GM21619 (cell line): ENCODE measurements at regions not wholly inside any gene's neighbourhood (a gene's known extent, or its start where the extent isn't known, plus 50 kb on each side); places are given as distances from the start of the nearest gene placed in this dataset.
"Not testable (repeated sequence)": the region's sequence is repeated elsewhere in the genome, so short reads cannot be mapped to it uniquely, and the experiment has no call there.

Experiments used
- ATAC-seq: cut with Tn5 transposase; IDR thresholded peaks from one replicate; pipeline ENCODE4 v1.9.1; 2021; ENCODE audit not compliant: unreplicated experiment

GRCh38 chr2:183892315-183892941 is 705.9 kb upstream of the ZNF804A start:
- ATAC-seq, result no peak

DNA sequence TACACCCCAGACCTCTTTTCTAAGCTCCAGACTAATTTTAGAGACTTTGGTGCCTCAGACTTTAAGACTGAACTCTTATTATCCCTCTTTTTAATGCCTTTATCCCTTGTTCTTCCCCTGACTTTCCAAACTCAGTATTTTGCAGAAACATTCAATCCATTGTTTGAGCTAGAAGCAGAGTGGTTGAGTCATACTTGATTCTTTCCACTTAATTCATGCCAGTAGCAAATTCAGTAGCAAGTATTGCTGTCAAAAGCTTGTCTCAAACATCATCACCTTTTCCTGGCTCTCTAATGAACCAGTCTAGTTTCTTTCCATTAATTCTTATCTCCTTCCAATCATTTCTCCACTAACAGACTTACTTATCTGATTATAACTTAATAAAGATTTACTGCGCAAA is 699.7 kb upstream of the ZNF804A start:
- ATAC-seq, result no peak

DNA sequence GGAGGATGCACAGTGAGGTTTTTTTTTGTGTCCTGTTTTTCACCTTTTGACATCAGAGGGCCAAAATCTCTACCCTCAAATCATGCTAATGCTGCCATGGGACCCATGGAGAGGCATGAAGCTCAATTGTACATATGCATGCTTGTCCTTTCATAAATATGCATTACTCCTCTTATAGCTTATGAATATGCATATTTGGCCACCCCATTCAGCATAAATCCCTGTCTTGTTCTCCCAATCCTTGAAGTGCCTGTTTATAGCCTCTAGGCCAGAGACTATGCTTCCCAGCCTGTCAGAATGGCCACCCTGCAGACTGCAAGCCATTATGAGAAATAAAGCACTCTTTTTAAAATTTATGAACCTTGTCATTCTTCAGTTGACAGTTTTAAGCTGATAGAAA is 696.4 kb upstream of the ZNF804A start:
- no peak for ATAC-seq

DNA sequence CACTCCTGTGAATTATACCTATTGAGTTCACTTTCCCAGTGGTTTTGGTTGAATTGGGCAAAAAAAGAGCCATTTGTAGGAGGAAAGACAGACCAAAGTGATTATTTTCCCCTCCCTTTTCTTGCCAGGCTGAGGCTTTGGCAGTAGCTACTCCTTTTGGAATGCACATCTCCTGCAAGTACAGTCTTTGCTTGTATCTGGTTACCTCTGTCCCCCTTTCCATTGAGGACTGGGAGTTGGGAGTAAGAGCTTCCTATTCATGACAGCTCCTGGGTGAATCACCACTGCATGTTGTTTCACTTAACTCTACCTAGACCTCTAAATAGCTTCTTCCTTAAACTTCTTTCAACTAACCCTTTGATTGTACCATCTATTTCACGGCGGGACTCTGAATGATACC is 695.3 kb upstream of the ZNF804A start:
- no peak for ATAC-seq

GRCh38 chr2:183916041-183916440 is 682.3 kb upstream of the ZNF804A start:
- not testable (repeated sequence) for ATAC-seq

DNA sequence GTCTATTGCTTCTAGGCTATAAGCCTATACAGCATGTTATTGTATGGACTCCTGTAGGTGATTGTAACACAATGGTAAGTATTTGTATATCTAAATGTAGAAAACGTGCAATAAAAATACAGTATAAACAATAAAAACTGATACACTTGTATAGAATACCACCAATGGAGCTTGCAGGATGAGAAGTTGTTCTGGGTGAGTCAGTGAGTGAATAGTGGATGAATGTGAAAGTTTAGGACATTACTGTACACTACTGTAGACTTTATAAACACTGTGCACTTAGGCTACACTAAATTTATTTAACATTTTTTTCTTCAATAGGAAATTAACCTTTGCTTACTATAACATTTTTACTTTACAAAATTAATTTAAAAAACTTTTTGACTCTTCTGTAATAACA is 679.2 kb upstream of the ZNF804A start:
- ATAC-seq, result no peak

DNA sequence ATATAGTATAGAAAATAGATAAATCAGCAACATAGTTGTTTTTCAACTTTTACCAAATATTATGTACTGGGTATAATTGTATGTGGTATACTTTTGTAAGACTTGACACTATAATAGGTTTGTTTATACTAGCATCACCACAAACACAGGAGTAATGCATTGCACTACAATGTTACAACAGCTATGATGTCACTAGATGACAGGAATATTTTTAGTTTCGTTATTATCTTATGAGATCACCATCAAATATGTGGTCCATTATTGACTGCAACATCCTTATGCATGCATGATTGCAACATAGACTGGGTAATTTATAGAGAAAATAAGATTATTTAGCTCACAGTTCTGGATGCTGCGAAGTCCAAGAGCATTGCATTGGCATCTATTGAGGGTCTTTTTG is 678.4 kb upstream of the ZNF804A start:
- no peak for ATAC-seq

DNA sequence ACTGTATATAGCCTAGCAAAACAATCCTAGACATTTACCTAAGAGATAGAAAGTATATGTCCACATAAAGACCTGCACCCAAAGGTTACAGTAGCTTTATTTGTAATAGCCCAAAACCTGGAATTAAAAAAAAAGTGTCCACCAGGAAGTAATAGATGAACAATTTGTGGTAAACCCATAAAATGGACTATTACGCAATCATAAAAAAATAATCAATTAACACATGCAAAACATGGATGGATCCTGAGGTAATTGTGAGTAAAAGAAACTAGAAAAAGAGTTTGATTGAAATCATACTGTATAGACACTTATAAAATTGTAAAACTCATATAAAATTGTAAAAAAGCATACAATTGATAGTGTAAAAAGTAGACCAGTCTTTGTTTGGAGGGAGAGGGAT is 673.0 kb upstream of the ZNF804A start:
- no peak for ATAC-seq

GRCh38 chr2:183926433-183926832 is 671.9 kb upstream of the ZNF804A start:
- no peak for ATAC-seq

GRCh38 chr2:183927406-183928325 is 670.7 kb upstream of the ZNF804A start:
- ATAC-seq, result no peak

DNA sequence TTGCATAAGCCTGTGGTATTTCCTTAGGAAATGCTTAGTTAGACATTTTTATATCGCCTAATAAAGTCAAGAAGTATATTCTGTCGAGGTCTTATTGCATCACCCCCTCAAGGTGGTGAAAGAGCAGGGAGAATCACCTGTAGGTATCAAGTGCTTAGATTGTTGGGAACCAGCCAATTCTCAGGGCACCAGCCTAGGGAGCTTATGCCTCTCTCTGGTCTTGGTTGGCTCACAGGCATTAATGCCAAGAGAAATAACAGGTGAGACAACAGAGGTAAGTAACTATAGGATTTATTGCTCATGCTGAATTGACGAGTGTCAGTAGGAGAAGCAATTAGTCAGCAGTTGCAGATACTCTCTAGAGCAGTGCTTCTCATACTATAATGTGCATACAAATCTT is 663.3 kb upstream of the ZNF804A start:
- ATAC-seq, result no peak

GRCh38 chr2:183937220-183937619 is 661.1 kb upstream of the ZNF804A start:
- no peak for ATAC-seq

DNA sequence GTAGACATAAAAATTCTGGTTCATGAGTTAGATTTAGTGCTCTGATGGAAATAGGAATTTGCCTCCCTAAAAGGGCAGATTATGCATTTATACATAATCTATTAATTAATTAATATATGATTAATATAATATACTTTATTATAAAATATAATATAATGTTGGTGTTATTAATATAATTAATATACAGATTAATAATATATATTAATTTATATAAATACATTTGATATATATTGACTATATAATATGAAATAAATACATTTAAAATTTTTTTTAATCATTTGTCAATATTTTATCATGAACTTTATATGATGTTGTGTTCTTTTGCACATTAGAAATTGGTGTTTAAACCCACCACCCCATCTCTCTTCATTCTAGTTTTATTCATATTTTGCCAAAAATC is 652.1 kb upstream of the ZNF804A start:
- ATAC-seq, result no peak

- ATAC-seq, result no peak
Observed at GRCh38 chr2:183948861-183949260, 649.5 kb upstream of the ZNF804A start.

DNA sequence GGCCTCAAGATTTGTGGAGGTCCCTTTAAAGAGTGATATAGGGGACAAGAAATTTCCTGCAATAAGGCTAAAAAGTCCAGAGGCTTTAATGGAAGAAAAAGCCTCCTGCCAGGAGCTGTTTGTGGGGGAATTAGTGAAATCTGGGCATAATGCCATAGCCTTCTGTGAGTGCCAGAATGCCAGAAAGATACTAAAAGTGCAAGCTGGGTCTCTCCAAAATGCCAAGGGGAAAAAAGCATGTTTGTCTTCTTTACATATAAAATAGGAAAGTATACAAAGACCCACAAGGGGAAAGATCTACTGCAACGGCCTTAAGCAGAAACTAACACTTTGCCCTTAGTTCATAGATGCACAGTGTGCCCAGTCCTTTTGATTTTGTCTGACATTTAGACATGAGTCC is 647.7 kb upstream of the ZNF804A start:
- ATAC-seq, result no peak

- ATAC-seq, result no peak
Observed at GRCh38 chr2:183951630-183952029, 646.7 kb upstream of the ZNF804A start.

- ATAC-seq, result no peak
Observed at GRCh38 chr2:183952741-183953140, 645.6 kb upstream of the ZNF804A start.

DNA sequence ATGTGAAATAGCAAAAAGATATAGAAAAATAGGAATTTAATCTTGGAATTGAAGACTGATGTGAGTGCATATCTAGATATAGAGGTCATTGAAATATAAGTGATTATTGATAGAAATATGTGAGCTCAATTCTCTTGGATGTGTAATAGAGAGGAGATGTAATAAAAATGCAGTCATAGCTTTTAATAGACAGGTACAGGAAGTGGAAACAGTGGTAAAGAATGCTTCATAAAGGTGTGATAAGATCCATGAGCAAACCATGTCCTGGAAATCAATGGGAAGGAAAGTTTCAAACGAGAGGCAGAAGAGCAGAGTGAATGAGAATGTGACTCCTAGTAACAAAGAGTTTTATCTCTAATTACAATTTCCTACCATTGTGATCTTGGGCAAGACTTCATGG is 634.7 kb upstream of the ZNF804A start:
- ATAC-seq, result no peak

DNA sequence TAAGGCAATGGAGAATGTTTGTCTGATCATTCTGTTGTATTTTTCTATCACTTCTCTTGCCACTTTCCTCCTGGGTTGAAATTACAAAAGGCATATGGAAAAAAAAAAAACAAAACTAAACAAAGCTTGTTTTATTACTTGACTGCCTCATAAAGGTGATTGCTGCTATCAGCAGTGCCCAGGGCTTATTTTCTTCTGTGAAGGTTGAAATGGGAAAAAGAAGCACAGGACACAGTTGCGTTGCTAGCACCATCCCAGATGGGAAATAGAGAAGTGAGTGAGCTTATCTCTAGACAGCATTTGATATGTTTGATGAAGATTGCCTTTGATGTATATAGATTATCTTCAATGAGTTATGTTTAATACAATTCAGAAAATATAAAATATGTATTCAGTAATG is 633.8 kb upstream of the ZNF804A start:
- no peak for ATAC-seq

DNA sequence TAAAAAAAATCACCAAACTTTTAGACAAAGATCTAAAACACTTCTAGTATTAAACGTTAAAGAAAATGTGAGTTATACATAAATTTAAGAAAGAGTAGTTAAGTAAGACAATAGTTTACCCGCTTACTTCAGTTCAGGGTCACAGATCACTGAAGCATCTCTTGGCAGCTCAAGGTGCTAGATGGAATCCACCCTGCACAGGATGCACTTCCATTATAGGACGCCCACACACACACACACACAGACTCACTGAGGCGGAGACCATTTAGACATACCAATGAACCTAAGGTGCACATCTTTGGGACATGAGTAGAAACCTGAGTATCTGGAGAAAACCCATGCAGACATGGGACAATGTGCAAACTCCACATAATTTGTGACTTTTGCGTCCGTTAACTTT is 630.6 kb upstream of the ZNF804A start:
- ATAC-seq, result no peak

GRCh38 chr2:183975676-183976075 is 622.7 kb upstream of the ZNF804A start:
- not testable (repeated sequence) for ATAC-seq

DNA sequence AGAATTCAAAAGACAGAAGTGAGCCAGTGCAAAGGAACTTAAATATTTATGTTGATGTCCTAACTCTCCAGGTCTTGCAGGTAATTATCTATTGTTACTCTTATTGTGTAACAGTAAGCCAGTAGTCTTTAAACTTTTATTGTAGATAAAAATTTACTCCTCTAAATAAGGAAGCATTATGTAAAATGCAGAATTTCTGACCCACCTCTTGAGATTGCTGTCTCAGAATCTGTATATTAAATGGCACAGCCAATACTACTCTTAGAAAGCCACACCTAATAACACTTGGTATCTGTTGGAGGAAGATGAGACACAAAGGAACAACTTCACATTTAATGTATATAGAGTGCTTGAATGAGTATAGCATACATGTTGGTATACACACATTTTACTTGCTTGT is 613.5 kb upstream of the ZNF804A start:
- no peak for ATAC-seq

- ATAC-seq, result no peak
Observed at GRCh38 chr2:183991968-183992367, 606.4 kb upstream of the ZNF804A start.
